ENCODE measurements at regions not wholly inside any gene's neighbourhood (a gene's known extent, or its start where the extent isn't known, plus 50 kb on each side); places are given as distances from the start of the nearest gene placed in this dataset.
"Not testable (repeated sequence)": the region's sequence is repeated elsewhere in the genome, so short reads cannot be mapped to it uniquely, and the experiment has no call there.

GRCh38 chr4:121592257-121592656 is 104.5 kb downstream of the ANXA5 start:
- DNase-seq (ENCODE audit: extremely low read depth in 1 of 4, low spot score in 3 of 4); H3K36me3 ChIP-seq (ENCODE audit: control insufficient read depth, insufficient read depth, low read length); CTCF ChIA-PET (ENCODE audit: low intra/inter-chr PET ratio); H3K9ac ChIP-seq (ENCODE audit: insufficient read depth in 1 of 2, low read depth in 2 of 2, low read length in 2 of 2); H2AFZ ChIP-seq (ENCODE audit: low read depth, low read length); H3K27me3 ChIP-seq (ENCODE audit: control insufficient read depth in 2 of 2, insufficient read depth in 2 of 2, low read length in 2 of 2); H4K20me1 ChIP-seq (replicated peaks; ENCODE audit: control insufficient read depth, insufficient read depth, low read length); H3K4me1 ChIP-seq (replicated peaks in 1 of 2; ENCODE audit: control insufficient read depth in 2 of 2, insufficient read depth in 2 of 2, low read length in 2 of 2); H3K79me2 ChIP-seq (ENCODE audit: control insufficient read depth, insufficient read depth, low read length); H3K9me3 ChIP-seq (replicated peaks; ENCODE audit: control insufficient read depth, insufficient read depth, low read depth, low read length); H3K4me3 ChIP-seq; intact Hi-C loops (cut with micrococcal nuclease); H3K4me2 ChIP-seq (ENCODE audit: insufficient read depth, low read length); H3K27ac ChIP-seq (ENCODE audit: extremely low read depth, low read depth, low read length); in situ Hi-C loops (cut with MboI); FAIRE-seq; BruUV-seq (replicated peaks); H3K9me1 ChIP-seq (ENCODE audit: control insufficient read depth, insufficient read depth, low read length); ATAC-seq; POLR2A ChIA-PET: not testable (repeated sequence)
- TF ChIP-seq ZNF146 (CRISPR knock-in tag; IDR thresholded peaks at IDR 0.05; ENCODE audit: unreplicated experiment), result peak; percentile 71
- 0% methylated on average over 1 of the region's 3 CpGs for WGBS (ENCODE audit: insufficient coverage, low coverage, missing lambda C conversion rate)

- in situ Hi-C loops (cut with MboI), result no loop called here
Observed at GRCh38 chr4:121584836-121585235, 111.9 kb downstream of the ANXA5 start.

More at GRCh38 chr4:121584836-121585235, 111.9 kb downstream of the ANXA5 start:
- H3K4me3 ChIP-seq, result no peak overlapping the region
- ATAC-seq (no peak), FAIRE-seq (no peak), DNase-seq (ENCODE audit: extremely low read depth in 1 of 4, low spot score in 3 of 4) (no peak)
- no peaks in the 10 kb centered on the region for H3K4me1 ChIP-seq (replicated peaks in 1 of 2; ENCODE audit: control insufficient read depth in 2 of 2, insufficient read depth in 2 of 2, low read length in 2 of 2)
- H3K27me3 ChIP-seq (ENCODE audit: control insufficient read depth in 2 of 2, insufficient read depth in 2 of 2, low read length in 2 of 2), result no peaks in the 10 kb centered on the region; a peak in 1 of 5 replicates
- ChIA-PET CTCF (ENCODE audit: low intra/inter-chr PET ratio) (no interaction called here), POLR2A (interaction anchor here (0.6 kb wide), 1 partner anchor 120 kb away, joined by 3 read pairs; no protein-coding TSS in a partner anchor)
- 10% methylated on average over 1 of the region's 1 CpG for WGBS (ENCODE audit: insufficient coverage, low coverage, missing lambda C conversion rate)
- no peaks in the 10 kb centered on the region for H3K36me3 ChIP-seq (ENCODE audit: control insufficient read depth, insufficient read depth, low read length)
- H4K20me1 ChIP-seq (replicated peaks; ENCODE audit: control insufficient read depth, insufficient read depth, low read length), result no peaks in the 10 kb centered on the region
- H3K79me2 ChIP-seq (ENCODE audit: control insufficient read depth, insufficient read depth, low read length), result no peaks in the 10 kb centered on the region
- no peak overlapping the region for H3K4me2 ChIP-seq (ENCODE audit: insufficient read depth, low read length)
- BruUV-seq (replicated peaks), result no TSS peak
- intact Hi-C loops (cut with micrococcal nuclease), result no loop called here
- H3K9me3 ChIP-seq (replicated peaks; ENCODE audit: control insufficient read depth, insufficient read depth, low read depth, low read length), result no peaks in the 10 kb centered on the region
- no peaks in the 10 kb centered on the region for H3K9me1 ChIP-seq (ENCODE audit: control insufficient read depth, insufficient read depth, low read length)
- H3K9ac ChIP-seq (ENCODE audit: insufficient read depth in 1 of 2, low read depth in 2 of 2, low read length in 2 of 2), result no peak overlapping the region
- no peak overlapping the region for H2AFZ ChIP-seq (ENCODE audit: low read depth, low read length)
- TF ChIP-seq ZNF507 (tag; conservative IDR thresholded peaks at IDR 0.05), result no peak
- TF ChIP-seq RBM34 (IDR thresholded peaks at IDR 0.05; ENCODE audit: borderline replicate concordance, insufficient read depth, low read length), result no peak
- no peak for TF ChIP-seq ZNF77 (CRISPR knock-in tag; IDR thresholded peaks at IDR 0.05)
- no peak for TF ChIP-seq HEY1 (CRISPR knock-in tag; IDR thresholded peaks at IDR 0.05; ENCODE audit: borderline replicate concordance)
- no peak for TF ChIP-seq ILK (tag; IDR thresholded peaks at IDR 0.05; ENCODE audit: borderline replicate concordance, low read depth)
- TF ChIP-seq EWSR1 (IDR thresholded peaks at IDR 0.05; ENCODE audit: borderline replicate concordance, low read depth, partially characterized antibody), result no peak
- no peak for TF ChIP-seq MNT (conservative IDR thresholded peaks at IDR 0.05)
- TF ChIP-seq NELFE (IDR thresholded peaks at IDR 0.05; ENCODE audit: insufficient read depth, insufficient read length), result no peak
- TF ChIP-seq CBFB (CRISPR knock-in tag; IDR thresholded peaks at IDR 0.05), result no peak
- H3K27ac ChIP-seq (ENCODE audit: extremely low read depth, low read depth, low read length), result no peak overlapping the region

Measured in K562 (cell line).